Body of pancreas (tissue), 4 donors: ENCODE measurements at regions not wholly inside any gene's neighbourhood (a gene's known extent, or its start where the extent isn't known, plus 50 kb on each side); places are given as distances from the start of the nearest gene placed in this dataset.

Source experiments
- ATAC-seq: fragments of 150-250 bp; one replicate; pipeline ENCODE4 v1.9.1; 2016
- DNase-seq, 4 donors: peaks; one replicate each; pipeline ENCODE4 v3.0.0-alpha.2; 2019
- H3K27ac ChIP-seq, 4 donors: fragments of 200-600 bp; sonication (generic); 1 replicate in 3 of 4; 2 replicates in 1 of 4; pipeline versions ENCODE4 v1.5.1 to v1.6.1; 2016 to 2019; ENCODE audit warnings: mild to moderate bottlenecking in 1 of 4, mixed read lengths in 1 of 4, moderate library complexity in 1 of 4
- H3K27me3 ChIP-seq, 2 donors: fragments of 200-600 bp; sonication (generic); one replicate each; pipeline ENCODE4 v1.6.0; 2016; ENCODE audit warnings: mild to moderate bottlenecking in 1 of 2
- H3K36me3 ChIP-seq, 2 donors: fragments of 200-600 bp; sonication (generic); replicated peaks in 1 of 2; 2 replicates each; pipeline ENCODE4 v1.5.1; 2016; ENCODE audit warnings: low read depth in 2 of 2; ENCODE audit not compliant: insufficient read depth in 1 of 2
- H3K4me1 ChIP-seq: fragments of 200-600 bp; sonication (generic); one replicate; pipeline ENCODE4 v1.6.0; 2016
- H3K4me3 ChIP-seq, 2 donors: fragments of 200-600 bp; sonication (generic); 1 replicate in 1 of 2; 2 replicates in 1 of 2; pipeline ENCODE4 v1.5.1; 2016 to 2019
- H3K9me3 ChIP-seq, 3 donors: fragments of 200-600 bp; sonication (generic); 1 replicate in 2 of 3; 2 replicates in 1 of 3; pipeline ENCODE4 v1.5.1; 2016
- CTCF ChIP-seq, 7 experiments: fragments of 450-650 bp in 4 of 7; fragments of 200-600 bp in 3 of 7; sonication (generic) in 3 of 7; IDR thresholded peaks; one replicate each; pipeline ENCODE4 v1.5.1; 2016 to 2019; ENCODE audit warnings: antibody characterized with exemption in 7 of 7
- POLR2A ChIP-seq, 3 donors: fragments of 450-650 bp; IDR thresholded peaks; one replicate each; pipeline ENCODE4 v1.6.1; 2016; ENCODE audit warnings: antibody characterized with exemption in 3 of 3, mild to moderate bottlenecking in 2 of 3
- WGBS, 2 donors: methylation state at CpG; one replicate each; pipeline ENCODE4 v1.1.5; 2017; 5-methylcytosine and 5-hydroxymethylcytosine counted together
- intact Hi-C: fragments of 100-400 bp; cut with DNase I; formaldehyde crosslinking; loops from one replicate; pipeline ENCODE4 v1.15.1; 2023

GRCh38 chr21:22250355-22250754, 1252.1 kb downstream of the NCAM2 start:
- H3K4me3 ChIP-seq, result no peak overlapping the region
- H3K27ac ChIP-seq, result no peak overlapping the region
- TF ChIP-seq POLR2A (IDR thresholded peaks at IDR 0.05), result no peak
- H3K9me3 ChIP-seq, result no peaks in the 10 kb centered on the region
- no peaks in the 10 kb centered on the region for H3K27me3 ChIP-seq
- H3K4me1 ChIP-seq, result no peaks in the 10 kb centered on the region
- intact Hi-C loops, result no loop called here
- WGBS, 2 donors, result 51 to 70% methylated on average over 3 of the region's 3 CpGs
- DNase-seq (no peak), ATAC-seq (no peak)
- H3K36me3 ChIP-seq, result no peaks in the 10 kb centered on the region

- Histone ChIP-seq H3K4me3 (no peak overlapping the region), H3K36me3 (no peaks in the 10 kb centered on the region), H3K27ac (no peak overlapping the region), H3K9me3 (no peaks in the 10 kb centered on the region), H3K4me1 (no peaks in the 10 kb centered on the region), H3K27me3 (no peaks in the 10 kb centered on the region)
- DNase-seq (no peak), ATAC-seq (no peak)
- intact Hi-C loops, result no loop called here
- WGBS, 2 donors, result 39 to 49% methylated on average over 2 of the region's 2 CpGs
- TF ChIP-seq CTCF (IDR thresholded peaks at IDR 0.05) (no peak), POLR2A (IDR thresholded peaks at IDR 0.05) (no peak)
Measured at GRCh38 chr21:22253761-22254160, 1255.6 kb downstream of the NCAM2 start.

GRCh38 chr21:22258821-22259220, 1260.6 kb downstream of the NCAM2 start:
- DNase-seq, result no peak
- intact Hi-C loops, result no loop called here
- ATAC-seq, result no peak
- TF ChIP-seq POLR2A (IDR thresholded peaks at IDR 0.05) (no peak), CTCF (IDR thresholded peaks at IDR 0.05) (no peak)
- Histone ChIP-seq H3K36me3 (no peaks in the 10 kb centered on the region), H3K27me3 (no peaks in the 10 kb centered on the region), H3K9me3 (no peaks in the 10 kb centered on the region), H3K27ac (no peak overlapping the region), H3K4me3 (no peak overlapping the region), H3K4me1 (no peaks in the 10 kb centered on the region)
- 74 to 78% methylated on average over 1 of the region's 1 CpG for WGBS, 2 donors

- ATAC-seq, result no peak
- intact Hi-C loops, result no loop called here
- Histone ChIP-seq H3K36me3 (no peaks in the 10 kb centered on the region), H3K4me3 (no peak overlapping the region), H3K4me1 (no peaks in the 10 kb centered on the region), H3K27ac (no peak overlapping the region), H3K27me3 (no peaks in the 10 kb centered on the region), H3K9me3 (no peaks in the 10 kb centered on the region)
- no peak for TF ChIP-seq CTCF (IDR thresholded peaks at IDR 0.05)
- no peak for TF ChIP-seq POLR2A (IDR thresholded peaks at IDR 0.05)
- no peak for DNase-seq
- WGBS, 2 donors, result 62 to 64% methylated on average over 2 of the region's 2 CpGs
Measured at GRCh38 chr21:22260274-22260673, 1262.1 kb downstream of the NCAM2 start.

GRCh38 chr21:22263890-22264289, 1265.7 kb downstream of the NCAM2 start:
- H3K4me1 ChIP-seq, result no peaks in the 10 kb centered on the region
- 86% methylated on average over 8 of the region's 8 CpGs for WGBS, 2 donors
- TF ChIP-seq POLR2A (IDR thresholded peaks at IDR 0.05) (no peak), CTCF (IDR thresholded peaks at IDR 0.05) (no peak)
- H3K9me3 ChIP-seq, result no peaks in the 10 kb centered on the region
- H3K27me3 ChIP-seq, result no peaks in the 10 kb centered on the region
- no peaks in the 10 kb centered on the region for H3K36me3 ChIP-seq
- intact Hi-C loops, result no loop called here
- no peak overlapping the region for H3K27ac ChIP-seq
- DNase-seq (no peak), ATAC-seq (no peak)
- no peak overlapping the region for H3K4me3 ChIP-seq
